DND-41 (cell line): ENCODE measurements at regions not wholly inside any gene's neighbourhood (a gene's known extent, or its start where the extent isn't known, plus 50 kb on each side); places are given as distances from the start of the nearest gene placed in this dataset.

ENCODE experiments used
- EZH2 ChIP-seq: IDR thresholded peaks from 3 replicates; pipeline ENCODE4 v1.6.1; 2012; ENCODE audit warnings: borderline replicate concordance, low read depth, mild to moderate bottlenecking, moderate library complexity, low read length, inconsistent platforms; ENCODE audit not compliant: severe bottlenecking
- TF ChIP-seq, protein P1 (sequence below): IDR thresholded peaks from 2 replicates; pipeline ENCODE4 v1.5.1; 2012; ENCODE audit warnings: borderline replicate concordance, low read length, moderate library complexity, mild to moderate bottlenecking; ENCODE audit not compliant: poor library complexity, severe bottlenecking; ENCODE audit errors: extremely low read depth

DNA sequence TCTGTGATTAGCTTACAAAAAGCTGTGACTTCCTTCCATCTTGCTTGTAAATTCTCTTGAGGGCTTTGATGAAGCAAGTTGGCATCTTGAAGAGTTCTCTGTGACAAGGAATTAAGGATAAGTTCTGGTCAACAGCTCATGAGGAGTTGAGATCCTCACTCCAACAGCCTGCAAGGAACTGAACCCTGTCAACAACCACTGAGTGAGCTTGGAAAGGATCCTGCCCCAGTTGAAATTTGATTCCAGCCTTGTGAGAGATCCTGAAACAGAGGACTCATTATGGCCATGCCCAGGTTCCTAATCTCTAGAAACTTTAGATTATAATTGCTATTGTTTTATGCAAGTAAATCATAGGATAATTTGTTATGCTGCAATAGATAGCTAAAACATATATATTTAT, 133.7 kb downstream of the PTCHD4 start:
- TF ChIP-seq, protein P1, sequence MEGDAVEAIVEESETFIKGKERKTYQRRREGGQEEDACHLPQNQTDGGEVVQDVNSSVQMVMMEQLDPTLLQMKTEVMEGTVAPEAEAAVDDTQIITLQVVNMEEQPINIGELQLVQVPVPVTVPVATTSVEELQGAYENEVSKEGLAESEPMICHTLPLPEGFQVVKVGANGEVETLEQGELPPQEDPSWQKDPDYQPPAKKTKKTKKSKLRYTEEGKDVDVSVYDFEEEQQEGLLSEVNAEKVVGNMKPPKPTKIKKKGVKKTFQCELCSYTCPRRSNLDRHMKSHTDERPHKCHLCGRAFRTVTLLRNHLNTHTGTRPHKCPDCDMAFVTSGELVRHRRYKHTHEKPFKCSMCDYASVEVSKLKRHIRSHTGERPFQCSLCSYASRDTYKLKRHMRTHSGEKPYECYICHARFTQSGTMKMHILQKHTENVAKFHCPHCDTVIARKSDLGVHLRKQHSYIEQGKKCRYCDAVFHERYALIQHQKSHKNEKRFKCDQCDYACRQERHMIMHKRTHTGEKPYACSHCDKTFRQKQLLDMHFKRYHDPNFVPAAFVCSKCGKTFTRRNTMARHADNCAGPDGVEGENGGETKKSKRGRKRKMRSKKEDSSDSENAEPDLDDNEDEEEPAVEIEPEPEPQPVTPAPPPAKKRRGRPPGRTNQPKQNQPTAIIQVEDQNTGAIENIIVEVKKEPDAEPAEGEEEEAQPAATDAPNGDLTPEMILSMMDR, result no peak
- no peak for TF ChIP-seq EZH2
